Rectal smooth muscle tissue (tissue), 1 donor: ENCODE measurements at regions not wholly inside any gene's neighbourhood (a gene's known extent, or its start where the extent isn't known, plus 50 kb on each side); places are given as distances from the start of the nearest gene placed in this dataset.

Experiments
- H3K27ac ChIP-seq: one replicate; pipeline ENCODE4 v1.7.0; 2013; ENCODE audit warnings: low read depth, low read length, inconsistent platforms
- H3K27me3 ChIP-seq: one replicate; pipeline ENCODE4 v1.7.0; 2013; ENCODE audit warnings: low read length; ENCODE audit not compliant: control insufficient read depth, insufficient read depth
- H3K36me3 ChIP-seq: one replicate; pipeline ENCODE4 v1.7.0; 2013; ENCODE audit warnings: low read length; ENCODE audit not compliant: control insufficient read depth, insufficient read depth
- H3K4me1 ChIP-seq: one replicate; pipeline ENCODE4 v1.7.0; 2013; ENCODE audit warnings: low read length; ENCODE audit not compliant: control insufficient read depth, insufficient read depth
- H3K4me3 ChIP-seq: one replicate; pipeline ENCODE4 v1.7.0; 2013; ENCODE audit warnings: low read length
- H3K9ac ChIP-seq: one replicate; pipeline ENCODE4 v1.7.0; 2013; ENCODE audit warnings: low read length

- H3K4me1 ChIP-seq, result peaks cover 6% of the 10 kb centered on the region
- no peak overlapping the region for H3K27ac ChIP-seq
- no peaks in the 10 kb centered on the region for H3K27me3 ChIP-seq
- no peaks in the 10 kb centered on the region for H3K36me3 ChIP-seq
- H3K9ac ChIP-seq, result no peak overlapping the region
- H3K4me3 ChIP-seq, result no peak overlapping the region
These were observed 149.3 kb upstream of the MPDZ start for GRCh38 chr9:13428766-13429165.

GRCh38 chr9:13427587-13427986, 148.1 kb upstream of the MPDZ start:
- no peaks in the 10 kb centered on the region for H3K36me3 ChIP-seq
- no peaks in the 10 kb centered on the region for H3K27me3 ChIP-seq
- H3K27ac ChIP-seq, result no peak overlapping the region
- no peak overlapping the region for H3K9ac ChIP-seq
- H3K4me1 ChIP-seq, result peaks cover 6% of the 10 kb centered on the region
- no peak overlapping the region for H3K4me3 ChIP-seq

GRCh38 chr9:13426606-13427005, 147.1 kb upstream of the MPDZ start:
- Histone ChIP-seq H3K4me3 (no peak overlapping the region), H3K36me3 (no peaks in the 10 kb centered on the region), H3K9ac (no peak overlapping the region), H3K27ac (no peak overlapping the region), H3K4me1 (peaks cover 6% of the 10 kb centered on the region), H3K27me3 (no peaks in the 10 kb centered on the region)

GRCh38 chr9:13424872-13425271, 145.4 kb upstream of the MPDZ start:
- Histone ChIP-seq H3K36me3 (no peaks in the 10 kb centered on the region), H3K9ac (no peak overlapping the region), H3K27me3 (no peaks in the 10 kb centered on the region), H3K4me1 (peaks cover 6% of the 10 kb centered on the region), H3K27ac (no peak overlapping the region), H3K4me3 (no peak overlapping the region)

- Histone ChIP-seq H3K27me3 (no peaks in the 10 kb centered on the region), H3K4me1 (peaks cover 3% of the 10 kb centered on the region), H3K9ac (no peak overlapping the region), H3K4me3 (no peak overlapping the region), H3K36me3 (no peaks in the 10 kb centered on the region), H3K27ac (no peak overlapping the region)
These were observed 144.7 kb upstream of the MPDZ start for GRCh38 chr9:13424204-13424603.

GRCh38 chr9:13414349-13414748, 134.9 kb upstream of the MPDZ start:
- Histone ChIP-seq H3K27me3 (no peaks in the 10 kb centered on the region), H3K9ac (no peak overlapping the region), H3K27ac (no peak overlapping the region), H3K36me3 (no peaks in the 10 kb centered on the region), H3K4me3 (no peak overlapping the region), H3K4me1 (peaks cover 10% of the 10 kb centered on the region)

GRCh38 chr9:13412331-13412730, 132.8 kb upstream of the MPDZ start:
- Histone ChIP-seq H3K36me3 (no peaks in the 10 kb centered on the region), H3K4me1 (peaks cover 10% of the 10 kb centered on the region), H3K27ac (peak overlapping the region; percentile 30), H3K4me3 (no peak overlapping the region), H3K9ac (no peak overlapping the region), H3K27me3 (no peaks in the 10 kb centered on the region)

GRCh38 chr9:13411791-13412190, 132.3 kb upstream of the MPDZ start:
- Histone ChIP-seq H3K27me3 (no peaks in the 10 kb centered on the region), H3K27ac (no peak overlapping the region), H3K4me1 (peaks cover 10% of the 10 kb centered on the region), H3K4me3 (no peak overlapping the region), H3K36me3 (no peaks in the 10 kb centered on the region), H3K9ac (no peak overlapping the region)

GRCh38 chr9:13410566-13411031, 131.1 kb upstream of the MPDZ start:
- H3K27ac ChIP-seq, result no peak overlapping the region
- H3K4me1 ChIP-seq, result peaks cover 10% of the 10 kb centered on the region
- H3K9ac ChIP-seq, result no peak overlapping the region
- H3K27me3 ChIP-seq, result no peaks in the 10 kb centered on the region
- H3K4me3 ChIP-seq, result no peak overlapping the region
- no peaks in the 10 kb centered on the region for H3K36me3 ChIP-seq

GRCh38 chr9:13397661-13398060, 118.2 kb upstream of the MPDZ start:
- Histone ChIP-seq H3K36me3 (no peaks in the 10 kb centered on the region), H3K27me3 (no peaks in the 10 kb centered on the region), H3K9ac (no peak overlapping the region), H3K4me3 (no peak overlapping the region), H3K4me1 (no peaks in the 10 kb centered on the region), H3K27ac (no peak overlapping the region)

- no peaks in the 10 kb centered on the region for H3K36me3 ChIP-seq
- H3K27me3 ChIP-seq, result no peaks in the 10 kb centered on the region
- H3K4me1 ChIP-seq, result no peaks in the 10 kb centered on the region
- no peak overlapping the region for H3K9ac ChIP-seq
- no peak overlapping the region for H3K4me3 ChIP-seq
- no peak overlapping the region for H3K27ac ChIP-seq
These were observed 117.7 kb upstream of the MPDZ start for GRCh38 chr9:13397220-13397619.

GRCh38 chr9:13396418-13396817, 116.9 kb upstream of the MPDZ start:
- H3K27me3 ChIP-seq, result no peaks in the 10 kb centered on the region
- H3K4me1 ChIP-seq, result no peaks in the 10 kb centered on the region
- H3K27ac ChIP-seq, result no peak overlapping the region
- no peaks in the 10 kb centered on the region for H3K36me3 ChIP-seq
- H3K4me3 ChIP-seq, result no peak overlapping the region
- no peak overlapping the region for H3K9ac ChIP-seq

GRCh38 chr9:13395156-13395555, 115.7 kb upstream of the MPDZ start:
- H3K27me3 ChIP-seq, result no peaks in the 10 kb centered on the region
- no peak overlapping the region for H3K4me3 ChIP-seq
- H3K36me3 ChIP-seq, result no peaks in the 10 kb centered on the region
- no peak overlapping the region for H3K9ac ChIP-seq
- H3K4me1 ChIP-seq, result no peaks in the 10 kb centered on the region
- no peak overlapping the region for H3K27ac ChIP-seq
